ENCODE measurements at regions not wholly inside any gene's neighbourhood (a gene's known extent, or its start where the extent isn't known, plus 50 kb on each side); places are given as distances from the start of the nearest gene placed in this dataset.

DNA sequence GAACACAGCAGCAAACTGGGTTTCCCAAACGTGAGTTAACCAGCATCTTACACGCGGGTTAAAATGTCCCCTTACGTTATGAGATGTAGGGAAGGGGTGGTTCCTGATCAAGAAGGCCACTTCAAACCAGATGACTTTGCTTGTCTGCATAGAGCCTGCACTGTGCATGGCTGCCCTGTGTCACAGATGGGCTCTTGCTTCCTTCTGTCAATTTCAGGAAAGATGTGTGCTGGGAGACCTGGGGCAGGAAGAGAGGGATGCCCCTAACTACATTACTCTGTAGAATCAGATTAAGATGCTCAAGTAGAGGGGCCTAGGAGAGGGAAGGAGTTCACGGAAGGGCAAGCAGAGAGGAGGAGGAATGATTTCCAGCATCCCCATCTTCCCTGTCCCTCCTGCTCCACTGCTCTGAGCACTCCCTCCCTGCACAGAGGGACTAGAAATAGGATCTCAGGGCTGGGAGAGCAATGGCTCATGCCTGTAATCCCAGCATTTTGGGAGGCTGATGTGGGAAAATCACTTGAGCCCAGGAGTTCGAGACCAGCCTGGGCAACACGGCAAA, 63.5 kb upstream of the ZMYND8 start:
- Histone ChIP-seq H2AFZ (ENCODE audit: low read length) (no peak overlapping the region), H3K4me1 (ENCODE audit: insufficient read depth, low read length, severe bottlenecking) (peaks cover 76% of the 10 kb centered on the region), H3F3A (ENCODE audit: insufficient read depth, low read length) (peaks cover 24% of the 10 kb centered on the region; the same call in 1 of the 2 replicates), H3K4me2 (ENCODE audit: low read length) (peak overlapping the region; percentile 65), H3K9me2 (ENCODE audit: low read depth, low read length) (no peaks in the 10 kb centered on the region), H3K9me3 (ENCODE audit: low read length) (no peaks in the 10 kb centered on the region), H3K36me3 (ENCODE audit: insufficient read depth, low read length) (peaks cover 21% of the 10 kb centered on the region), H3K79me2 (ENCODE audit: insufficient read depth, low read length) (no peaks in the 10 kb centered on the region), H3K9ac (ENCODE audit: low read length) (peak overlapping the region; percentile 72), H3K4me3 (ENCODE audit: low read depth, low read length, poor library complexity, severe bottlenecking) (peak overlapping the region; percentile 59), H3K27ac (ENCODE audit: low read depth, low read length, poor library complexity, severe bottlenecking) (peak overlapping the region; percentile 100), H4K20me1 (ENCODE audit: insufficient read depth, low read length) (no peaks in the 10 kb centered on the region), H3K27me3 (ENCODE audit: insufficient read depth, low read length) (no peaks in the 10 kb centered on the region)
- no peak for TF ChIP-seq EZH2 (IDR thresholded peaks at IDR 0.05; ENCODE audit: borderline replicate concordance, low read length)
- TF ChIP-seq, protein P1, sequence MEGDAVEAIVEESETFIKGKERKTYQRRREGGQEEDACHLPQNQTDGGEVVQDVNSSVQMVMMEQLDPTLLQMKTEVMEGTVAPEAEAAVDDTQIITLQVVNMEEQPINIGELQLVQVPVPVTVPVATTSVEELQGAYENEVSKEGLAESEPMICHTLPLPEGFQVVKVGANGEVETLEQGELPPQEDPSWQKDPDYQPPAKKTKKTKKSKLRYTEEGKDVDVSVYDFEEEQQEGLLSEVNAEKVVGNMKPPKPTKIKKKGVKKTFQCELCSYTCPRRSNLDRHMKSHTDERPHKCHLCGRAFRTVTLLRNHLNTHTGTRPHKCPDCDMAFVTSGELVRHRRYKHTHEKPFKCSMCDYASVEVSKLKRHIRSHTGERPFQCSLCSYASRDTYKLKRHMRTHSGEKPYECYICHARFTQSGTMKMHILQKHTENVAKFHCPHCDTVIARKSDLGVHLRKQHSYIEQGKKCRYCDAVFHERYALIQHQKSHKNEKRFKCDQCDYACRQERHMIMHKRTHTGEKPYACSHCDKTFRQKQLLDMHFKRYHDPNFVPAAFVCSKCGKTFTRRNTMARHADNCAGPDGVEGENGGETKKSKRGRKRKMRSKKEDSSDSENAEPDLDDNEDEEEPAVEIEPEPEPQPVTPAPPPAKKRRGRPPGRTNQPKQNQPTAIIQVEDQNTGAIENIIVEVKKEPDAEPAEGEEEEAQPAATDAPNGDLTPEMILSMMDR (IDR thresholded peaks at IDR 0.05; ENCODE audit: low read length): no peak

GRCh38 chr20:47421076-47421475, 64.6 kb upstream of the ZMYND8 start:
- H3K9me3 ChIP-seq (ENCODE audit: low read length): no peaks in the 10 kb centered on the region
- peaks cover 66% of the 10 kb centered on the region for H3K4me1 ChIP-seq (ENCODE audit: insufficient read depth, low read length, severe bottlenecking)
- peak overlapping the region; percentile 59 for H3K4me3 ChIP-seq (ENCODE audit: low read depth, low read length, poor library complexity, severe bottlenecking)
- H4K20me1 ChIP-seq (ENCODE audit: insufficient read depth, low read length): no peaks in the 10 kb centered on the region
- peaks cover 30% of the 10 kb centered on the region for H3K36me3 ChIP-seq (ENCODE audit: insufficient read depth, low read length)
- H3K27me3 ChIP-seq (ENCODE audit: insufficient read depth, low read length): no peaks in the 10 kb centered on the region
- H3K27ac ChIP-seq (ENCODE audit: low read depth, low read length, poor library complexity, severe bottlenecking): peak overlapping the region; percentile 100
- H3K79me2 ChIP-seq (ENCODE audit: insufficient read depth, low read length): no peaks in the 10 kb centered on the region
- H3K9ac ChIP-seq (ENCODE audit: low read length): peak overlapping the region; percentile 72
- TF ChIP-seq, protein P1 (IDR thresholded peaks at IDR 0.05; ENCODE audit: low read length): no peak
- no peak for TF ChIP-seq EZH2 (IDR thresholded peaks at IDR 0.05; ENCODE audit: borderline replicate concordance, low read length)
- H2AFZ ChIP-seq (ENCODE audit: low read length): no peak overlapping the region
- no peaks in the 10 kb centered on the region for H3K9me2 ChIP-seq (ENCODE audit: low read depth, low read length)
- peak overlapping the region; percentile 65 for H3K4me2 ChIP-seq (ENCODE audit: low read length)
- peaks cover 18% of the 10 kb centered on the region; the same call in 1 of the 2 replicates for H3F3A ChIP-seq (ENCODE audit: insufficient read depth, low read length)

GRCh38 chr20:47423586-47423985, 67.1 kb upstream of the ZMYND8 start:
- peak overlapping the region; percentile 100 for H3K27ac ChIP-seq (ENCODE audit: low read depth, low read length, poor library complexity, severe bottlenecking)
- H3F3A ChIP-seq (ENCODE audit: insufficient read depth, low read length): peaks cover 17% of the 10 kb centered on the region; the same call in 1 of the 2 replicates

More at GRCh38 chr20:47423586-47423985, 67.1 kb upstream of the ZMYND8 start:
- Histone ChIP-seq H3K79me2 (ENCODE audit: insufficient read depth, low read length) (no peaks in the 10 kb centered on the region), H2AFZ (ENCODE audit: low read length) (no peak overlapping the region), H3K9me2 (ENCODE audit: low read depth, low read length) (no peaks in the 10 kb centered on the region), H3K9me3 (ENCODE audit: low read length) (peaks cover 6% of the 10 kb centered on the region), H3K4me3 (ENCODE audit: low read depth, low read length, poor library complexity, severe bottlenecking) (no peak overlapping the region), H3K9ac (ENCODE audit: low read length) (no peak overlapping the region), H3K36me3 (ENCODE audit: insufficient read depth, low read length) (peaks cover 54% of the 10 kb centered on the region), H3K4me1 (ENCODE audit: insufficient read depth, low read length, severe bottlenecking) (peaks cover 50% of the 10 kb centered on the region), H4K20me1 (ENCODE audit: insufficient read depth, low read length) (no peaks in the 10 kb centered on the region), H3K27me3 (ENCODE audit: insufficient read depth, low read length) (no peaks in the 10 kb centered on the region), H3K4me2 (ENCODE audit: low read length) (no peak overlapping the region)
- TF ChIP-seq, protein P1 (IDR thresholded peaks at IDR 0.05; ENCODE audit: low read length): no peak
- TF ChIP-seq EZH2 (IDR thresholded peaks at IDR 0.05; ENCODE audit: borderline replicate concordance, low read length): no peak

All from OCI-LY1 (cell line).